HG02763 (cell line): ENCODE measurements at regions not wholly inside any gene's neighbourhood (a gene's known extent, or its start where the extent isn't known, plus 50 kb on each side); places are given as distances from the start of the nearest gene placed in this dataset.

Experiments
- ATAC-seq: cut with Tn5 transposase; IDR thresholded peaks from one replicate; pipeline ENCODE4 v1.9.1; 2021; ENCODE audit warnings: mild to moderate bottlenecking, moderate library complexity; ENCODE audit not compliant: unreplicated experiment

DNA sequence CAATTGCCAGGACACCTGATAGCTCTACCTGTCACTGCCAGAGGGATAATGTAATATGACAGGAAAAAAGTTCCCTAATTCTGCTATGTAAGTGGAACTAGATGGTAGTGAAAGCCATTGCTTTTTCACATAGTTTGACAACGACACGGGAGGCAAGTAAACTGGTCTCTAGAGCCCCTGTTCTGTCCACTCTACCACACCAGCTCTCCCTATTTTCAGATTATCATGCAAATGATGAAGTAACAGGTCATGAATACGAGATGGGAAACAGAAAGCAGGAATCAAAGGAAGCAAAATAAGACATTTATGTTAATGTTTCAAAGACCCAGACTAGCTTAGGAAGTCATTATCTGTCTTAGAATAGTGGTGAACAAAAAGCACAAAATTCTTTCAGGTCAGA is 56.2 kb downstream of the TAF11L14 start:
- ATAC-seq = no peak

- ATAC-seq = no peak
Observed at GRCh38 chr5:17691762-17692161, 57.5 kb downstream of the TAF11L14 start.

DNA sequence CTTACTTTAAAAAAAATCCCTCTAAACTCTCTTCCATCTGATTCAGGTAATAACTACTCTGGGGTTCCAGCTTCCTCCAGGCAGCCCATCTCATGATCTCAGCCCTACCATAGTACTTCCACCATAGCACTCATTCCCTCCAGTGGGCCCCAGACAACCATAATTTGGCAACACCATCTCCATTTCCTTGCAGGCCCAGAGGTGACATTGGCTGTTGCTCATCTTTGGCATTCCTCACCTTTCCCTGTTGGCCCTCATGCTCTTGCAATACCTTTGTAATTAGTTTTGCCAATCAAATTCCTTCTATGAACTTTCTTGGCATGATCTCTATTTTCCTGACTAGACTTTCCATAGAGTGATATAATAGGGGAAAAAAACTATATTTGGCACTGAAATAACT is 60.1 kb downstream of the TAF11L14 start:
- ATAC-seq = no peak

DNA sequence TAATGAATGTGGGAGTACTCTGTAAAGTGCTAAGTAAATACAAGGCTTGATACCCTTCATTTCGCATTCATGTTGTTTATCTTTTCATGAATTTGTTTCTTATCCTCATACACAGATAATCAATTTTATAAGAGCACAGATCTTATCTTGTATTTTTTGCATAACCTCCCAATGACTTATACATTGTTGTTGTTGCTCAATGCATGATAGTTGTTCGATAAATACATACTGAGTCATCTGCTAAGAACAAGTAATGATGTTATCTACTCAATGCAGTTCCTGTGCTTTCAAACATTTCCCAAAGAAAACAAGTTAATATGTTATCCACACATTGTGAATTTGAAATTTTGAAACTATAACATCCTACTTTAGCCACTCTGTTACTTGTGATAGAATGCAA is 60.7 kb downstream of the TAF11L14 start:
- no peak for ATAC-seq

DNA sequence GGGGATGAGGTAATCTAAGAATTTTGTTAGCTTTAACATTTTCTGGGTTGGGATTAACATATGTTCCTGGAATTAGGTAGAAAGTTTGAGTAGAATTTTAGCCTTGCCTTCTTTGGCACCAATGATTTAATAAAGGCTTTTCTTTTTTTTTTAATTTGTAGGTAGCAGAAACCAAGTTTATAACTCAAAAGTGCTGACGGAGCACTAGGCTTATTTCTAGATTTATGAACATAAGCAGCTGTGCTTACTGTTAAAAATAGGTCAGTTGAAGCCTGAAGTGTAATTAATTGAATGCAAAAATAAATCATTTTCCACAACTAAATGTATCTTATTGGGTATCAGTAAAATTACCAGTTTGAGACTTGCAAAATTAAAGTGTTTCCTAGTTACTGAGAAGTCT is 62.4 kb downstream of the TAF11L14 start:
- no peak for ATAC-seq

DNA sequence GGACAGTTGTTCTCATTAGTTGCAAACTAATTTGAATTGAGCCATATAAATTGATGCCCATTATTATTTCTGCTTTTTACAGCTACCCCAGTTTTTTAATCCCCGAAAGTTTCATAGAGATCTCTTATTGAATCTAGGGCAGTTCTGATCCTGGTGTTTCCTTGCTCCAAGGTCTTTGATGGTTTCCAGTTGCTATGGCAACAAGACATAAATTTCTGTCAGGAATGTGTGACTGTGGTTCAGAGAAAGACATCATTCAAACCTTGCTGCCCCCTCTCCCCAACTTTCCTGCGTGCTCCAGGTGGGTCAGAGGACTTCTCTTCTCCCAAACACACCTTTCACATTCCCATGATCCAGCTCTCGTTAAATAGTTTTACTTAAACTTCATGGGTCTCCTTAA is 63.4 kb downstream of the TAF11L14 start:
- no peak for ATAC-seq

DNA sequence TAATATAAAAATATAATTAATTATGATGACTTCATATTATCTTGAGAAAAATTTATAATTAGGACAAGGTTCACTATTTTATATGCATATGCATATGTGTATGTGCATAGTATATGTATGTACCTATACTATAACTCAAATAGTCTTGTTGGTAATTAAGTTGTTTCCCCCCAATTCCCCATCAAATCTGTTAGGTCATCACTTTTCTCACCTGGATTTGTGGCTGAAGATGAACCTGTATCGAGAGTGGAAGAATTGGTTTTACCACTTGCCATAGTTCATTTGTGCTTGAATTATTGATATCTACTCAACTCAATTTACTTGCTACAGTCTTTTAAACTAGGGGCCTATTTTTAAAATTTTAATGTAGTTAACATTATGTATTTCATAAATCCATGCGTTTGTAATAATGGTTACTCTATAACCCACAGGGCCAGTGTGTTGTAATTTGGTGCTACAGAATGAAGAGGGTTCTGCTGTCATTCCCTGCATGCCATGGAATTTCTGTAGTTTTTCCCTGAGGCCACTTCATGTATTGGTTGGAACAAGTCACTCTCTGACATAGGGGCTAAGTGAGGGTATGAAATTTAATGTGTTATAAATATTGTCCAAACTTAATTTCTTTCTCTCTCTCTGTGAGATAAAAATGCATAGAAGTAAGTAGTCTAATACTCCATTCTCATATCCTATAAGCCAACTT is 74.9 kb downstream of the TAF11L14 start:
- ATAC-seq = no peak

- ATAC-seq = no peak
Observed at GRCh38 chr5:17713301-17713700, 79.0 kb downstream of the TAF11L14 start.

- ATAC-seq = no peak
Observed at GRCh38 chr5:17714186-17714585, 79.9 kb downstream of the TAF11L14 start.

DNA sequence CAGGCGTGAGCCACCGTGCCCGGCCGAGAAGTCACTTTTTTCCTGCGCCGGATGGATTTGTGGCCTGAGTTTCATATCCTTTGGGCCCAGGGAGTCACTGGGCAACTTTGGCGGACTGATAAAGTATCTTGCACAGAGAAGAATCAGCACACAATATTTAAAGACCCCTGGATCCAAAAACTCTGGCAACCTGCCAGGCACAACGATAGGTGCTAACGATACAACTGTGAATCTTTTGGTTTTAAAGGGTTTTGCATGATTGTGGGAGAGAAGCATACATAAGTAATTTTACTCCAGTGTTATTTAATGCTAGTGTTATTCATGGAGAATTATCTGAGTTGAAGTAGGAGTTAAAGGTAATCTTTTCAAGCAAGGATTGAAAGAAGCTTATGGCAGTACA is 85.3 kb downstream of the TAF11L14 start:
- no peak for ATAC-seq

DNA sequence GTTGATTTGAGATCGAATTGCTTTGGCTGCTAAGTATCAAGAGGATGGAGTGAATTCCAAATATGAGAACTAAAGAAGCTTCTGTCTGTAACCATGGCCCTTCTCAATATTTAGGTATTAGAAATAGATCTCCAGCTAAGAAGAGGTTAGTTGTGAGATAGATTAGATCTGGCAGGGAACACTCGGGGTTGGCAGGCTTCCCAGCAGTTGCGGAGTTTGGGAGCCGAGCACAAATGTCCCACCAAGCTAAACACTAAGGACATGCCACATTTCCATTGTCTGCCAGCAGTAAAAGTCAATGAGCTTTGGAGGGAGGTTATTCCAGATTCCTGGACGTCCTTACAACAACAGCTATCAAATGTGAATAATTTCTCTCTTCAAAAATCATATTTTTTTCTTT is 85.8 kb downstream of the TAF11L14 start:
- no peak for ATAC-seq

DNA sequence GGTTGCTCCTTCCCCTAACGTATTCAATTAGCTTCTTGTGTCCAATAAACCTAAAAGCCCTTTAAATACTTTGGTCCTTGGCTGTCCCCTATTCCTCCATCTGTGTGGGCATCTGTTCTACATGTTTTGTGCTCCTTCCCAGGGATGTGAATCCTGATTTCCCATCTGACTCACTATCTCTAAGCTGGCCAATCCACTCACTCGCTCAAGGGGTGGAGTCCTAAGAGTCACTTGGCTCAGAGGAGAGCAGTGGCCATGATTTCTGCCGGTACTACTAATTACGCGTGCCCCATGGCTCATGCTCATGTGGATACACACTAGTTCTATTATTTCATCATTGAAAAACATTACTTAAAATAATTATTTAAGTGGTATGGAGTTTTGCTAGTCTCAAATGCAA is 89.6 kb downstream of the TAF11L14 start:
- ATAC-seq = no peak

DNA sequence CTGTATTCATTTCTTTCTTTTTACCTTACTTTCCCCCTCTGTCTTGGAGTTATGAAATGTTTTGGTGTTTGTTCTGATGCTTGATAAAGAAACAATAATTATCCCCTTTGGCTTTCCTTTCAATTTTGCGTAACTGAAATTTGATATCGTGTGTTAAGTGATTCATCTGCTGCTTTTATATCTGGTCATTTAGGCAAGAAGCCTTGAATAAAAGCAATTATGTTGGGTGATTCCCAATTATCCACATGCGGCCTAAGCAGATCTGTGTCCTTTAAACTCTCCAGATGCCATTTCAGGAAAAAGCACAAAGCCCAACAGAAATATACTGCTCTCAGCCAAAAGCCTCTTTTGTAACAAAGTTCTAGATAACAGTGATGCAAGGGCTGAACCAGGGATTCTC is 92.8 kb downstream of the TAF11L14 start:
- ATAC-seq = no peak

- no peak for ATAC-seq
Observed at GRCh38 chr5:17730421-17730820, 96.2 kb downstream of the TAF11L14 start.

- no peak for ATAC-seq
Observed at GRCh38 chr5:17732351-17732923, 98.2 kb downstream of the TAF11L14 start.

DNA sequence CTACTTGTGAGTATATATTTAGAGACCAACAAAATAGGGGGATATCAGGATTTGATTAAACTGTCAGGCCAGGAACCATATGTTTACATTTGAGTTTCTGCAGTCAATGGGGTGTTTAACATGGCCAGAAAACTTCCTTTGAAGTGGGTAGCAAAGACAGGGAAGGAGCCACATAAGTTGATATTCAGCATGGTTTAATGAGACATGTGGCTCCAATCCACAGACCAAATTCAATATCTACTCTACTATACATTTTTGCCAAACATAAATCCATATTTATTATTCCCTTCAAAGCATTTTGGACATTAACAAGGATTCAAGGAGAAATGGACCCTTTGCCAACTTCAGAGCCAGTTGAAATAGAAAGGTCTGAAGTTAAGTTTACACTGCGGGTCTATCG is 99.8 kb downstream of the TAF11L14 start:
- ATAC-seq = no peak

GRCh38 chr5:17735761-17736160 is 101.5 kb downstream of the TAF11L14 start:
- no peak for ATAC-seq

GRCh38 chr5:17737092-17737491 is 102.8 kb downstream of the TAF11L14 start:
- ATAC-seq = no peak

- ATAC-seq = no peak
Observed at GRCh38 chr5:17738446-17738845, 104.2 kb downstream of the TAF11L14 start.

- ATAC-seq = no peak
Observed at GRCh38 chr5:17743580-17744435, 109.5 kb downstream of the TAF11L14 start.

DNA sequence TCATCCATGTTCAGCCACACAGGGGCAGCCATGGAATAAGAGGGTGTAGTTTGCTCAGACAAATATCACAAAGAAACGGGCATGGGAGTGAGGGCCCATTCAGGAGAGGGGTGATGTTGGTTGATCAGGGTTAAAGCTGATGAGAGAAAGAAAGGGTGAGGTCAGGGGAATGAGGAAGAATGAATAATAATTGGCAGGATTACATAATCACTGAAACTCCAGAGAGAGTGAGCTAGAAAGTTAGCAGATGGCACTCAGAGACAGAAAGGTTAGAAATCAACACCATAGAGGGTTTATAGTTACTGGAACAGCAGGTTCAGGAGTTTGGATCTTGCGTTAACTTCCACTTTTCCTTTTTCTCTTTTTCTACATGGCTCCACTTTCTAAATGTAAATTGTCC is 113.9 kb downstream of the TAF11L14 start:
- ATAC-seq = no peak

GRCh38 chr5:17748941-17749340 is 114.7 kb downstream of the TAF11L14 start:
- ATAC-seq = no peak
